GM18507 (cell line): ENCODE measurements at regions not wholly inside any gene's neighbourhood (a gene's known extent, or its start where the extent isn't known, plus 50 kb on each side); places are given as distances from the start of the nearest gene placed in this dataset.
"Not testable (repeated sequence)": the region's sequence is repeated elsewhere in the genome, so short reads cannot be mapped to it uniquely, and the experiment has no call there.

ENCODE experiments used
- DNase-seq: peaks from one replicate; pipeline ENCODE4 v3.0.0; 2011; ENCODE audit warnings: low read depth; ENCODE audit not compliant: insufficient read length; ENCODE audit errors: extremely low spot score
- FAIRE-seq: peaks from 2 replicates; lab custom pipeline; 2011; peaks lifted over from hg19 to GRCh38; lab: Jason Lieb, UNC

- DNase-seq = no peak
Observed at GRCh38 chr1:189027512-189027911, 1450.2 kb downstream of the BRINP3 start.

DNA sequence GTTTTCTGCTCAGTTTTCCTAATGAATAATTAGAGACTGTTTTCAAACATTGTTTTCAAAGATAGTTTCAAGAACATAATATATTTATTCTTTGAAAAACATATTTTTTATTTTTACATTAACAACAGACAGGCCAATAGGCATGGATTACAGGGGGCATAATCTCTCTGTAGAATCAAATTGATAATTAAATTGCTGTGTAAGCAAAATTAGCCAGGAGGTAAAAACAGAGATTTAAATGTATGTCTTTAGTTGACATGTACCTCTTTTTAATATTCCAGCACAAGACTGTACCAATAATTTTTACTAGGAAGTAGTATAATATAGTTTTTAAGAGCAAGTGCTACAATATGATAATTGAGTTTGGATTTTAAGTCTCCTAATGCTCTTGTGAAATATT lies 1444.5 kb downstream of the BRINP3 start:
- FAIRE-seq (no peak), DNase-seq (no peak)

More at GRCh38 chr1:189027512-189027911, 1450.2 kb downstream of the BRINP3 start:
- FAIRE-seq = no peak

GRCh38 chr1:189036628-189037027 lies 1441.0 kb downstream of the BRINP3 start:
- DNase-seq (no peak), FAIRE-seq (no peak)

GRCh38 chr1:189046127-189046526 lies 1431.5 kb downstream of the BRINP3 start:
- DNase-seq (no peak), FAIRE-seq (no peak)

DNA sequence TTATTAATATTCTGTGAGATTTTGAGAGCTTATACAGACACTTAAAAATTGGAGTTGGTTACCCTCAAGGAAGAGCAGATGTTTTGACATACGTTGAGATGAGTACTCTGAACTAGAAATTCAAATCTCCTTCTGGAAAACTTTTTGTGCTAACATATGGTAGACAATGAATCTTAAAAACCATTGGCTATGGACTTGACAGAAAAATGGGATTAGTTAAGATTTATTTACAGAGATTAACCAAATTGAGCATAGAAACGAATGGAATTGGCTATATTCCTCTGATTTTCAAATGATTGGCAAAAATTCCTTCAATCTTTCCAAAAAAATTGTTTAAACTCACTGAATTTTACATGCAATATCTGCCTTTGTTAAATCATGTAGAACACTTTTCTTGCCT lies 1392.9 kb downstream of the BRINP3 start:
- no peak for FAIRE-seq
- DNase-seq = no peak

DNA sequence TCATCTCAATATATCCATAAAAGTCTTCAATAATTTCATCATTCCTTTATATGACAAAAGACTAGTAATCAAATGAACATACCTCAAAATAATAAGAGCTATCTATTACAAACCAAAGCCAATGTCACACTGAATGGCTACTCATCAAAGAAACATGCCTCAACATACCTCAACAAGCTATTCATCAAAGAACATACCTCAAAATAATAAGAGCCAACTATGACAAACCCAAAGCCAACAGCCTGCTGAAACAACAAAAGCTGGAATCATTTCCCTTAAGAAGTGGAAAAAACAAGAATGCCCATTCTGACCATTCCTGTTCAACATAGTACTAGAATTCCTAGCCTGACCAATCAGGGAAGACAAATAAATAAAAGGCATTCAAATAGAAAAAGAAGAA lies 1373.7 kb downstream of the BRINP3 start:
- no peak for FAIRE-seq

DNA sequence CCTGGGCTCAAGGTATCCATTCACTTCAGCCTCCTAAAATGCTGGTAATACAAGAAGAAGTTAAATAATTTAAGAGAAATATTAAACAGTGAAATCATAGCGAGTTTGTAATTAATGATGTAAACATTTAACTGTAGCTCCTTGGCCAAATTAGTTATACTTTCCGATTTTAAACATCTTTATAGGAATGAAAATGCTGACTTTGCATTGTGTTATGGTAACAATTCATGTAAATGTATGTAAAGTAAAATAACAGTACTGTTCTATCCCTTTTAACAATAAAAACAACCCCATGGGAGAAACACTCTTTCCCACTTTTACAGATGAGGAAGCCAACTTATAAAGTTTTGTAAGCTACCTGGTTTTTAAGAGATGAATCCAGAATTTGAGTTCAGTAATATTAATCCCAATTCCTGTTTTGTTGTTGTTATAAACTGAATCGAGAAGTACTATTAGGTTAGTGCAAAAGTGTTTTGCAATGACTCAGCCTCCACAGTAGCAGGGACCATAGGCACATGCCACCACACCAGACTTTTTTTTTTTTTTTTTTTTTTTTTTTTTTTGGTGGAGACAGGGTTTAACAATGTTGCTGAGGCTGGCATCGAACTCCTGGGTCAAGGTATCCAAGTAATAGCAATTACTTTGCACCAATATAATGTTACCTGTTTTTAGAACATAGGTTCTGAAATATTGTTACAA lies 1360.4 kb downstream of the BRINP3 start:
- DNase-seq = no peak
- no peak for FAIRE-seq

More for the DNA sequence above, 1373.7 kb downstream of the BRINP3 start:
- no peak for DNase-seq

- no peak for DNase-seq
- FAIRE-seq = no peak
Observed at GRCh38 chr1:189121941-189122340, 1355.7 kb downstream of the BRINP3 start.

- DNase-seq = no peak
- no peak for FAIRE-seq
Observed at GRCh38 chr1:189125694-189126093, 1352.0 kb downstream of the BRINP3 start.

DNA sequence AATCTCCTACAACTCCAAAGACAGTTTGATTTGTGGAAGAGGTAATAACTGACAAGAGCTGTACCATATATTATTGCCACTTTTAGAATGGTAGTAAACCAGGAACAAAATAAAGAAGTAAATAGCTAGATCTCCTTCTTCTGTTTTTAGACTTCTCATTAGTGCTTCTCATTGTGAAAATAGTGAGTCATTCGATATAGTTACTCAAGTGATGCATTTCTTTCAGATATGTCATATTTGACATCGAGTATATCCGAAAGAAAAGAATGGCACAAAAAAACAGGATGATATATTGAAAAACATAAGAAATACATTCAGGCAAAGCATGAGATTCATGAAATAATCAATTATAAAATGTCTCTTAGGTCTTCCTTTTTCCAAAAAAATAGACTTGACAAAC lies 1346.1 kb downstream of the BRINP3 start:
- FAIRE-seq (no peak), DNase-seq (no peak)

DNA sequence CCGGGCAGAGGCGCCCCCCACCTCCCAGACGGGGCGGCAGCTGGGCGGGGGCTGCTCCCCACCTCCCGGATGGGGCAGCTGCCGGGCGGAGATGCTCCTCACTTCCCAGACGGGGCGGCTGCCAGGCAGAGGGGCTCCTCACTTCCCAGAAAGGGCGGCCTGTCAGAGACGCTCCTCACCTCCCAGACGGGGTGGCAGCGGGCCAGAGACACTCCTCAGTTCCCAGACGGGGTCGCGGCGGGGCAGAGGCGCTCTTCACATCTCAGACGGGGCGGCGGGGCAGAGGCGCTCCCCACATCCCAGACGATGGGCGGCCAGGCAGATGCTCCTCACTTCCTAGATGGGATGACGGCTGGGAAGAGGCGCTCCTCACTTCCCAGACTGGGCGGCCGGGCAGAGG lies 1337.9 kb downstream of the BRINP3 start:
- FAIRE-seq, DNase-seq: not testable (repeated sequence)

- FAIRE-seq (no peak), DNase-seq (no peak)
Observed at GRCh38 chr1:189141056-189141455, 1336.6 kb downstream of the BRINP3 start.

DNA sequence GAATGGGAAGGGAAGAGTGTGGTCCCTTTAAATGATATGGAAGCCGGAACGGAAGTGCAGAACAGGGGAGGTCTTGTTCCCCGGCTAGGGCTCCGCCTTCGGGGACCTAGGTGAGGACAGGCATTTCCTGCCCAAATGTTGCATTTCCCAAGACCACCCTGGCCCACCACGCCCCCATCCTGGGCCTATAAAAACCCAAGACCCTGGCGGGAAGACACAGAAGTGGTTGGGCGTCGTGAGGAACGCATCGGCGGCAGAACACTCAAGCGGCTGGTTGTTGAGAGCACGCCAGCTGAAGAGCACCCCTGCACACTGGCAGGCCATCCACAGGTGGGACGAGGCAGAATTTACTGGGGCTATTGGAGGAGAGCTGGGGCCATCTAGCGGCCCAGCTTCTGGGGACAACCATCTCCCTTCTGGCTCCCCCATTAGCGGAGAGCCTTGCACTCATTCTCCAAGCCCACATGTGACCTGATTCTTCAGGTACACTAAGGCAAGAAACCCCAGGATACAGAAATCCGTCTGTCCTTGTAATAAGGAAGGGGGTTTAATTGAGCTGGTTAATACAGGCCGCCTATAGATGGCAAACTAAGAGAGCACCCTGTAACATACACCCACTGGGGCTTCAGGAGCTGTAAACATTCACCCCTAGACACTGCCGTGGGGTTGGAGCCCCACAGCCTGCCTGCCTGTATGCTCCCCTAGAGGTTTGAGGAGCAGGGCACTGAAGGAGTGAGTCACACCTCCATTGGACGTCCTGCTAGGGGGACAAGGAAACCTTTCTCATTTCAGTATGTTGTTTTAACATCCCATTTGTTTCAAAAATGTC lies 1327.9 kb downstream of the BRINP3 start:
- DNase-seq (no peak), FAIRE-seq (no peak)

GRCh38 chr1:189150624-189151023 lies 1327.0 kb downstream of the BRINP3 start:
- FAIRE-seq (no peak), DNase-seq (no peak)

DNA sequence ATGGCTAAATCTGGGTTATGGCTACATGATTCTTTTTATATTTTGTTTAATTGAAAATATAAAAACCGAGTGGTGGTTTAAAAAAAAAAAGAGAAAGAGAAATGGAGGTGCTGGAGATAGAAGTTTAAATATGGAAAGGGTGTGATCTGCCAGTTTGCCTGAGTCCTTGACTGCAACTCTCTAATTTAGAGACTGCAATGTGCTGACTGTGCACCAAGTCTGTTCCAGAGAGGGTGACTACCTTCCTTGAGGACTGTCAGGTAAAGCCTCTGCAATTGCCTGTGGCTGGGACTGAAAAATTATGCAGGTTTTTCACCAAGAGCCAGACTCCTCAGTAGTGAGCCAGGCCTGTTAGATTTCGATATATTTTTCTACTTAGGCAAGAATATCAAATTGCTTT lies 1326.3 kb downstream of the BRINP3 start:
- no peak for FAIRE-seq
- DNase-seq = no peak

DNA sequence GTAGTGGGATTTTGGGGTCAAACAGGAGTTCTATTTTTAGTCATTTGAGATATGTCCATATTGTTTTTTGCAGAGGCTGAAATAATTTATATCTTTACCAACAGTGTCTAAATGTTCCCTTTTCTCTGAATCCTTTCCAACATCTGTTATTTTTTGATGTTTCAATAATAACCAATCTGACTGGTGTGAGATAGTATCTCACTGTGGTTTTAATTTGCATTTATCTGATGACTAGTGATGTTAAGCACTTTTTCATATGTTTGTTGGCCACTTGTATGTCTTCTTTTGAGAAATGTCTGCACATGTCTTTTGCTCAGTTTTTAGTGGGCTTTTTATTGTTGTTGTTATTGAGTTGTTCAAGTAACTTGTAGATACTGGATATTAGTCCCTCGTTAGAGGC lies 1325.0 kb downstream of the BRINP3 start:
- FAIRE-seq (no peak), DNase-seq (no peak)

- DNase-seq = no peak
- FAIRE-seq = no peak
Observed at GRCh38 chr1:189158155-189158554, 1319.5 kb downstream of the BRINP3 start.

GRCh38 chr1:189175889-189176288 lies 1301.8 kb downstream of the BRINP3 start:
- DNase-seq = no peak
- FAIRE-seq = no peak

DNA sequence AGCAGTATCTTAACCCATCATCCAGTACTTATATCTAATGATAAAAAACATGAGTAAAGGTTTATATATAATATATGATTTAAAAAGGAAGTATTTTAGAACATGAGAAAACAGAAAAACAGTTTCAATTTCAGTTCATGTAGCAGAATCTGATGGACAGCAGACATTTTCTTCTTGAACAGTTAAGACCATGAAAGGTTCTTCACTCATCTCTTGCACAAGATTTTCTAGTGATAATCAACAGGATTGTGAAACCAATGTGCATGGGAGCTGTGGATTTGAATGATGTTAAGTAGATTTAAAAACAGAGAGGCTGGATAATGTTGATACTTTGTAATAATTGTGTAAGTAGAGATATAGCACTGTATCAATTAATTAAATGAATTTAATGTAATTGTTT lies 1297.6 kb downstream of the BRINP3 start:
- no peak for FAIRE-seq
- DNase-seq = no peak

DNA sequence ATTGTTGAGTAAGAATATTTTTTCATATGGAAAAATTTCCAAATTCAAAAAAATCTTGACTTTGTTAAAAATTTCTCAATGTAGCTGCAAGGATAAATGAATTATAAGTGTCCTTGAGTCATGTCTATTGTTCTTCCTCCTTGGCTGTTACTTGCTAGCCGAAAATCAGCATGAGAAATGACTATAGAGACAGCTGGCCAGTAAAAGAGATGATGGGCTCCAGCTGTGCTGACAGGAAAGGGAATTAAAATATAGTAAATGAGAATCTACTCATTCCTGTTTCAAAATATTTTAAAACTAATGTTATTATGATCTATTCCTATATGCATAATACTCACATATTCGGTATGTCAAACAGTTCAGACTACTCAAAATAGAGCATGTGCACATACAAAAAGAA lies 1292.6 kb downstream of the BRINP3 start:
- no peak for FAIRE-seq
- DNase-seq = no peak
